ENCODE measurements at regions not wholly inside any gene's neighbourhood (a gene's known extent, or its start where the extent isn't known, plus 50 kb on each side); places are given as distances from the start of the nearest gene placed in this dataset.
"Not testable (repeated sequence)": the region's sequence is repeated elsewhere in the genome, so short reads cannot be mapped to it uniquely, and the experiment has no call there.

GRCh38 chr1:120941066-120941465 lies 51.5 kb downstream of the PPIAL4A start:
- DNase-seq (ENCODE audit: low read depth): not testable (repeated sequence)

- not testable (repeated sequence) for DNase-seq (ENCODE audit: low read depth)
Observed at GRCh38 chr1:120941836-120942217, 52.3 kb downstream of the PPIAL4A start.

GRCh38 chr1:120942218-120942944 lies 52.8 kb downstream of the PPIAL4A start:
- DNase-seq (ENCODE audit: low read depth): peak; percentile 61

GRCh38 chr1:120942945-120943319 lies 53.4 kb downstream of the PPIAL4A start:
- DNase-seq (ENCODE audit: low read depth): not testable (repeated sequence)

GRCh38 chr1:120944691-120945090 lies 55.1 kb downstream of the PPIAL4A start:
- not testable (repeated sequence) for DNase-seq (ENCODE audit: low read depth)

GRCh38 chr1:120945122-120945521 lies 55.6 kb downstream of the PPIAL4A start:
- not testable (repeated sequence) for DNase-seq (ENCODE audit: low read depth)

GRCh38 chr1:120947114-120947513 lies 57.5 kb downstream of the PPIAL4A start:
- not testable (repeated sequence) for DNase-seq (ENCODE audit: low read depth)

- DNase-seq (ENCODE audit: low read depth): not testable (repeated sequence)
Observed at GRCh38 chr1:120949724-120950123, 60.2 kb downstream of the PPIAL4A start.

GRCh38 chr1:120950633-120951032 lies 61.1 kb downstream of the PPIAL4A start:
- DNase-seq (ENCODE audit: low read depth): not testable (repeated sequence)

GRCh38 chr1:120951100-120951499 lies 61.5 kb downstream of the PPIAL4A start:
- DNase-seq (ENCODE audit: low read depth): not testable (repeated sequence)

- not testable (repeated sequence) for DNase-seq (ENCODE audit: low read depth)
Observed at GRCh38 chr1:120952207-120952870, 62.8 kb downstream of the PPIAL4A start.

- DNase-seq (ENCODE audit: low read depth): not testable (repeated sequence)
Observed at GRCh38 chr1:120952871-120953265, 63.3 kb downstream of the PPIAL4A start.

GRCh38 chr1:120954736-120955135 lies 65.2 kb downstream of the PPIAL4A start:
- DNase-seq (ENCODE audit: low read depth): no peak

GRCh38 chr1:120955961-120956360 lies 66.4 kb downstream of the PPIAL4A start:
- not testable (repeated sequence) for DNase-seq (ENCODE audit: low read depth)

GRCh38 chr1:120966018-120966417 lies 76.4 kb downstream of the PPIAL4A start:
- DNase-seq (ENCODE audit: low read depth): not testable (repeated sequence)

- DNase-seq (ENCODE audit: low read depth): not testable (repeated sequence)
Observed at GRCh38 chr1:120972863-120973262, 83.3 kb downstream of the PPIAL4A start.

GRCh38 chr1:120973836-120974235 lies 84.3 kb downstream of the PPIAL4A start:
- DNase-seq (ENCODE audit: low read depth): not testable (repeated sequence)

- DNase-seq (ENCODE audit: low read depth): not testable (repeated sequence)
Observed at GRCh38 chr1:120977279-120977678, 87.7 kb downstream of the PPIAL4A start.

GRCh38 chr1:120981489-120982094 lies 92.0 kb downstream of the PPIAL4A start:
- not testable (repeated sequence) for DNase-seq (ENCODE audit: low read depth)

GRCh38 chr1:120994614-120995013 lies 105.0 kb downstream of the PPIAL4A start:
- DNase-seq (ENCODE audit: low read depth): not testable (repeated sequence)

- DNase-seq (ENCODE audit: low read depth): not testable (repeated sequence)
Observed at GRCh38 chr1:120995025-120995424, 105.5 kb downstream of the PPIAL4A start.

GRCh38 chr1:121001090-121001726 lies 111.6 kb downstream of the PPIAL4A start:
- not testable (repeated sequence) for DNase-seq (ENCODE audit: low read depth)

All from stimulated activated CD8-positive, alpha-beta memory T cell treated with anti-CD3 and anti-CD28 coated beads, Interleukin-12 subunit alpha, Interleukin-12 subunit beta, amount 100 ng/mL, for 4 hours (primary cell).